Lower leg skin (tissue), 3 donors: ENCODE measurements at regions not wholly inside any gene's neighbourhood (a gene's known extent, or its start where the extent isn't known, plus 50 kb on each side); places are given as distances from the start of the nearest gene placed in this dataset.

Source experiments
- CTCF ChIP-seq, 3 donors: fragments of 450-650 bp; IDR thresholded peaks; one replicate each; pipeline ENCODE4 v1.5.1; 2016; ENCODE audit warnings: antibody characterized with exemption in 3 of 3, mild to moderate bottlenecking in 3 of 3, moderate library complexity in 2 of 3
- POLR2A ChIP-seq, 2 donors: fragments of 450-650 bp; IDR thresholded peaks; one replicate each; pipeline ENCODE4 v1.6.1; 2016 to 2017; ENCODE audit warnings: antibody characterized with exemption in 2 of 2, mild to moderate bottlenecking in 1 of 2, moderate library complexity in 1 of 2

GRCh38 chr15:85972805-85973540 lies 106.7 kb upstream of the AGBL1 start:
- TF ChIP-seq CTCF (IDR thresholded peaks at IDR 0.05) (no peak), POLR2A (IDR thresholded peaks at IDR 0.05) (no peak)
